HepG2 (cell line): ENCODE measurements at regions not wholly inside any gene's neighbourhood (a gene's known extent, or its start where the extent isn't known, plus 50 kb on each side); places are given as distances from the start of the nearest gene placed in this dataset.

Experiments
- ATAC-seq: fragments of 200-7000 bp; cut with Tn5 transposase; 3 replicates; pipeline ENCODE4 v1.9.1; 2020; ENCODE audit warnings: mild to moderate bottlenecking, moderate library complexity
- BruUV-seq: library from RNA; stranded (reverse); fragments of 400-500 nt; replicated peaks from 2 replicates; lab custom pipeline; 2021; lab: Mats Ljungman, UMichigan
- CTCF ChIA-PET: fragments of 300-600 bp; formaldehyde crosslinking; extraction: SDS; loops from one replicate; lab custom pipeline; 2021; ENCODE audit warnings: low total read pairs, inconsistent platforms, low intra/inter-chr PET ratio; lab: Yijun Ruan, JAX
- POLR2A ChIA-PET: fragments of 350-600 bp; sonication (Branson Sonifier 250); formaldehyde crosslinking; loops from one replicate; lab custom pipeline; 2020; ENCODE audit warnings: antibody characterized with exemption, inconsistent platforms; lab: Yijun Ruan, JAX
- DNase-seq: peaks from one replicate; pipeline ENCODE4 v3.0.0-alpha.2; 2015; ENCODE audit warnings: low spot score
- FAIRE-seq: peaks from 3 replicates; lab custom pipeline; 2011; peaks lifted over from hg19 to GRCh38; lab: Jason Lieb, UNC
- H2AFZ ChIP-seq: one replicate; pipeline ENCODE4 v1.6.1; 2011; ENCODE audit warnings: low read length, inconsistent platforms
- H3K27ac ChIP-seq: fragments of 300-600 bp; 3 replicates; pipeline ENCODE4 v1.8.0; 2011; ENCODE audit warnings: mixed run types, mild to moderate bottlenecking, mixed read lengths, low read length, inconsistent platforms; ENCODE audit not compliant: insufficient read depth; ENCODE audit errors: extremely low read length
- H3K27me3 ChIP-seq, 2 experiments: fragments of 200-600 bp in 1 of 2; 2 replicates in 1 of 2; 3 replicates in 1 of 2; pipeline versions ENCODE4 v1.6.0 to v1.8.0; 2011; ENCODE audit warnings: low read length in 2 of 2, mild to moderate bottlenecking in 2 of 2, moderate library complexity in 2 of 2, inconsistent platforms in 1 of 2; ENCODE audit not compliant: insufficient read depth in 2 of 2, control insufficient read depth in 1 of 2
- H3K36me3 ChIP-seq, 2 experiments: fragments of 200-600 bp in 1 of 2; replicated peaks in 1 of 2; 2 replicates in 1 of 2; 3 replicates in 1 of 2; pipeline versions ENCODE4 v1.5.1 to v1.8.0; 2011; ENCODE audit warnings: low read length in 2 of 2, inconsistent platforms in 1 of 2; ENCODE audit not compliant: insufficient read depth in 2 of 2, control insufficient read depth in 1 of 2
- H3K4me1 ChIP-seq: 2 replicates; pipeline ENCODE4 v1.5.1; 2012; ENCODE audit warnings: low read length, inconsistent platforms; ENCODE audit not compliant: insufficient read depth
- H3K4me2 ChIP-seq: 2 replicates; pipeline ENCODE4 v1.6.0; 2011; ENCODE audit warnings: low read depth, low read length, inconsistent platforms
- H3K4me3 ChIP-seq, 3 experiments: fragments of 200-600 bp in 1 of 3; sonication (generic), shearing (Covaris generic) in 1 of 3; replicated peaks in 1 of 3; 2 replicates each; pipeline ENCODE4 v1.5.1; 2011 to 2016; ENCODE audit warnings: low read length in 3 of 3, inconsistent platforms in 2 of 3, low read depth in 2 of 3, mild to moderate bottlenecking in 2 of 3, control low read depth in 1 of 3, mixed read lengths in 1 of 3; ENCODE audit not compliant: insufficient read depth in 1 of 3
- H3K79me2 ChIP-seq: one replicate; pipeline ENCODE4 v1.6.1; 2011; ENCODE audit warnings: low read length, inconsistent platforms; ENCODE audit not compliant: insufficient read depth
- H3K9ac ChIP-seq: 2 replicates; pipeline ENCODE4 v1.6.0; 2011; ENCODE audit warnings: mild to moderate bottlenecking, low read depth, low read length, inconsistent platforms; ENCODE audit not compliant: insufficient read depth
- H3K9me3 ChIP-seq: 2 replicates; pipeline ENCODE4 v1.5.1; 2012; ENCODE audit warnings: mild to moderate bottlenecking, low read length
- H4K20me1 ChIP-seq: 2 replicates; pipeline ENCODE4 v1.6.0; 2011; ENCODE audit warnings: inconsistent platforms, mild to moderate bottlenecking, low read length, moderate library complexity; ENCODE audit not compliant: insufficient read depth
- EED ChIP-seq: sonication (generic); formaldehyde crosslinking; IDR thresholded peaks from 2 replicates; pipeline ENCODE4 v1.5.0; 2020; ENCODE audit warnings: mild to moderate bottlenecking, missing genetic modification reagents
- GTF3A ChIP-seq: sonication (generic); formaldehyde crosslinking; conservative IDR thresholded peaks from 2 replicates; pipeline ENCODE4 v1.4.0; 2020; ENCODE audit warnings: mild to moderate bottlenecking, missing genetic modification reagents
- NFYC ChIP-seq: IDR thresholded peaks from 2 replicates; pipeline ENCODE4 v1.6.1; 2016; ENCODE audit warnings: missing genetic modification reagents, missing compliant biosample characterization
- POLR2AphosphoS2 ChIP-seq: IDR thresholded peaks from 2 replicates; pipeline ENCODE4 v1.6.1; 2011; ENCODE audit warnings: low read depth, low read length, improper control_type of control experiment
- ZC3H13 ChIP-seq: sonication (generic); formaldehyde crosslinking; IDR thresholded peaks from 2 replicates; pipeline ENCODE4 v1.8.1; 2023; ENCODE audit warnings: mild to moderate bottlenecking, missing genetic modification reagents, moderate library complexity
- ZNF3 ChIP-seq: IDR thresholded peaks from 2 replicates; pipeline ENCODE4 v1.7.0; 2017; ENCODE audit warnings: inconsistent platforms
- ZNF343 ChIP-seq: sonication (generic); formaldehyde crosslinking; IDR thresholded peaks from 2 replicates; pipeline ENCODE4 v1.4.0; 2020; ENCODE audit warnings: mild to moderate bottlenecking, missing genetic modification reagents
- ZNF460 ChIP-seq: sonication (generic); formaldehyde crosslinking; IDR thresholded peaks from 2 replicates; pipeline ENCODE4 v1.5.1; 2020; ENCODE audit warnings: missing genetic modification reagents, mild to moderate bottlenecking, borderline replicate concordance
- ZNF761 ChIP-seq: sonication (generic); formaldehyde crosslinking; conservative IDR thresholded peaks from 2 replicates; pipeline ENCODE4 v1.4.0; 2020; ENCODE audit warnings: mild to moderate bottlenecking, missing genetic modification reagents
- ZSCAN29 ChIP-seq: sonication (generic); formaldehyde crosslinking; conservative IDR thresholded peaks from 2 replicates; pipeline ENCODE4 v1.4.0; 2020; ENCODE audit warnings: mild to moderate bottlenecking, missing genetic modification reagents
- WGBS: methylation state at CpG from one replicate; pipeline ENCODE4 v1.1.6; 2017; ENCODE audit warnings: low lambda C conversion rate; 5-methylcytosine and 5-hydroxymethylcytosine counted together
- in situ Hi-C: cut with HindIII; loops from 2 replicates; pipeline ENCODE4 v1.10.0; 2017; ENCODE audit warnings: low pct_unique_long_range_greater_than_20kb; ENCODE audit not compliant: extremely low pct_ligation_motif_present
- intact Hi-C: fragments of 100-400 bp; cut with micrococcal nuclease; formaldehyde crosslinking; loops from one replicate; pipeline ENCODE4 v1.10.0; 2022; ENCODE audit not compliant: unreplicated experiment
- TF ChIP-seq, protein P1 (sequence below): sonication (generic); formaldehyde crosslinking; IDR thresholded peaks from 2 replicates; pipeline ENCODE4 v1.8.0; 2022; ENCODE audit warnings: mild to moderate bottlenecking, missing genetic modification reagents; ENCODE audit not compliant: insufficient replicate concordance
- TF ChIP-seq, protein P2 (sequence below): sonication (generic); formaldehyde crosslinking; IDR thresholded peaks from 2 replicates; pipeline ENCODE4 v1.5.1; 2020; ENCODE audit warnings: mild to moderate bottlenecking, missing genetic modification reagents
- TF ChIP-seq, protein P3 (sequence below): sonication (generic); formaldehyde crosslinking; IDR thresholded peaks from 2 replicates; pipeline ENCODE4 v1.4.0; 2020; ENCODE audit warnings: missing genetic modification reagents, borderline replicate concordance

DNA sequence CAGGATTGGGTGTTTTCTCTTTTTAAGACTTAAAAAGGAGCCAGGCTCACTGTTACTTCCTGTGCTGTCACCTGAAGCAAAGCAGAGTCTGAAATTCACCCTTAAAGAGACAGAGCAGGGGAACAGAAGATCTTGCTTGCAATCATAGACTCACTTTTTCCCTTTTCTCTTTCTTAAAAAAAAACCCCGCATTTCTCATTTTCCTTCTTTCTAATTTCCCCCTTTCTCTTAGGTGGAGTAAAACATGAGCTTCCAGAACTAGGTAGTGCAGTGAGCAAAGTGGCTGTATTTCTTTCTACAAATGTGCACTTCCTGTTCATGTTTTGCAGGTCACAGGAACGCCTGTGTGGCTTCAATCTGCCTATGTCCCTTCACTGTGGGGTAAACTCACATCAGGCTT lies 381.2 kb downstream of the LPIN1 start:
- intact Hi-C loops (no loop called here), in situ Hi-C loops (no loop called here)
- TF ChIP-seq EED (CRISPR knock-in tag) (no peak), ZC3H13 (CRISPR knock-in tag) (no peak), ZNF3 (no peak), ZNF460 (CRISPR knock-in tag) (no peak), POLR2AphosphoS2 (no peak), ZNF343 (no peak), GTF3A (no peak)
- no peak overlapping the region for H3K4me3 ChIP-seq
- H3K9me3 ChIP-seq = no peaks in the 10 kb centered on the region
- no peak overlapping the region for H3K4me2 ChIP-seq
- no peaks in the 10 kb centered on the region for H3K36me3 ChIP-seq
- H2AFZ ChIP-seq = no peak overlapping the region
- ChIA-PET CTCF (no interaction called here), POLR2A (no interaction called here)
- BruUV-seq = no TSS peak
- H3K27me3 ChIP-seq = no peaks in the 10 kb centered on the region; a peak in 1 of 5 replicates
- FAIRE-seq (no peak), DNase-seq (no peak), ATAC-seq (no peak)
- WGBS = 2% methylated on average over 2 of the region's 2 CpGs
- H4K20me1 ChIP-seq = no peaks in the 10 kb centered on the region
- H3K27ac ChIP-seq = no peak overlapping the region
- no peaks in the 10 kb centered on the region for H3K79me2 ChIP-seq
- no peak overlapping the region for H3K9ac ChIP-seq
- H3K4me1 ChIP-seq = no peaks in the 10 kb centered on the region

GRCh38 chr2:12131975-12132374 lies 385.5 kb downstream of the LPIN1 start:
- no peak overlapping the region for H3K4me3 ChIP-seq
- BruUV-seq = no TSS peak
- no peaks in the 10 kb centered on the region for H3K9me3 ChIP-seq
- no peaks in the 10 kb centered on the region for H3K4me1 ChIP-seq
- FAIRE-seq (no peak), ATAC-seq (no peak), DNase-seq (no peak)
- H3K27me3 ChIP-seq = no peaks in the 10 kb centered on the region; a peak in 1 of 5 replicates
- H2AFZ ChIP-seq = no peak overlapping the region
- WGBS = 3% methylated on average over 3 of the region's 3 CpGs
- ChIA-PET POLR2A (no interaction called here), CTCF (no interaction called here)
- no peak overlapping the region for H3K9ac ChIP-seq
- H3K36me3 ChIP-seq = no peaks in the 10 kb centered on the region
- H4K20me1 ChIP-seq = no peaks in the 10 kb centered on the region
- no peak overlapping the region for H3K27ac ChIP-seq
- intact Hi-C loops (no loop called here), in situ Hi-C loops (no loop called here)
- H3K79me2 ChIP-seq = no peaks in the 10 kb centered on the region
- no peak overlapping the region for H3K4me2 ChIP-seq
- TF ChIP-seq, protein P1, sequence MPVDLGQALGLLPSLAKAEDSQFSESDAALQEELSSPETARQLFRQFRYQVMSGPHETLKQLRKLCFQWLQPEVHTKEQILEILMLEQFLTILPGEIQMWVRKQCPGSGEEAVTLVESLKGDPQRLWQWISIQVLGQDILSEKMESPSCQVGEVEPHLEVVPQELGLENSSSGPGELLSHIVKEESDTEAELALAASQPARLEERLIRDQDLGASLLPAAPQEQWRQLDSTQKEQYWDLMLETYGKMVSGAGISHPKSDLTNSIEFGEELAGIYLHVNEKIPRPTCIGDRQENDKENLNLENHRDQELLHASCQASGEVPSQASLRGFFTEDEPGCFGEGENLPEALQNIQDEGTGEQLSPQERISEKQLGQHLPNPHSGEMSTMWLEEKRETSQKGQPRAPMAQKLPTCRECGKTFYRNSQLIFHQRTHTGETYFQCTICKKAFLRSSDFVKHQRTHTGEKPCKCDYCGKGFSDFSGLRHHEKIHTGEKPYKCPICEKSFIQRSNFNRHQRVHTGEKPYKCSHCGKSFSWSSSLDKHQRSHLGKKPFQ (CRISPR knock-in tag) = no peak
- no peak for TF ChIP-seq NFYC (CRISPR knock-in tag)
- TF ChIP-seq, protein P2, sequence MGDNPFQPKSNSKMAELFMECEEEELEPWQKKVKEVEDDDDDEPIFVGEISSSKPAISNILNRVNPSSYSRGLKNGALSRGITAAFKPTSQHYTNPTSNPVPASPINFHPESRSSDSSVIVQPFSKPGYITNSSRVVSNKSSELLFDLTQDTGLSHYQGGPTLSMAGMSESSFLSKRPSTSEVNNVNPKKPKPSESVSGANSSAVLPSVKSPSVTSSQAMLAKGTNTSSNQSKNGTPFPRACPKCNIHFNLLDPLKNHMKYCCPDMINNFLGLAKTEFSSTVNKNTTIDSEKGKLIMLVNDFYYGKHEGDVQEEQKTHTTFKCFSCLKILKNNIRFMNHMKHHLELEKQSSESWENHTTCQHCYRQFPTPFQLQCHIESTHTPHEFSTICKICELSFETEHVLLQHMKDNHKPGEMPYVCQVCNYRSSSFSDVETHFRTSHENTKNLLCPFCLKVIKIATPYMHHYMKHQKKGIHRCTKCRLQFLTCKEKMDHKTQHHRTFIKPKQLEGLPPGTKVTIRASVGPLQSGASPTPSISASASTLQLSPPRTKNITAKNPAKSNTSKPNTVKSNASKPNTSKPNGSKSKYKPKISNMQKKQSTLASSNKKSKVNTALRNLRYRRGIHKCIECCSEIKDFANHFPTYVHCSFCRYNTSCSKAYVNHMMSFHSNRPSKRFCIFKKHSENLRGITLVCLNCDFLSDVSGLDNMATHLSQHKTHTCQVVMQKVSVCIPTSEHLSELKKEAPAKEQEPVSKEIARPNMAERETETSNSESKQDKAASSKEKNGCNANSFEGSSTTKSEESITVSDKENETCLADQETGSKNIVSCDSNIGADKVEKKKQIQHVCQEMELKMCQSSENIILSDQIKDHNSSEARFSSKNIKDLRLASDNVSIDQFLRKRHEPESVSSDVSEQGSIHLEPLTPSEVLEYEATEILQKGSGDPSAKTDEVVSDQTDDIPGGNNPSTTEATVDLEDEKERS = no peak
- TF ChIP-seq, protein P3, sequence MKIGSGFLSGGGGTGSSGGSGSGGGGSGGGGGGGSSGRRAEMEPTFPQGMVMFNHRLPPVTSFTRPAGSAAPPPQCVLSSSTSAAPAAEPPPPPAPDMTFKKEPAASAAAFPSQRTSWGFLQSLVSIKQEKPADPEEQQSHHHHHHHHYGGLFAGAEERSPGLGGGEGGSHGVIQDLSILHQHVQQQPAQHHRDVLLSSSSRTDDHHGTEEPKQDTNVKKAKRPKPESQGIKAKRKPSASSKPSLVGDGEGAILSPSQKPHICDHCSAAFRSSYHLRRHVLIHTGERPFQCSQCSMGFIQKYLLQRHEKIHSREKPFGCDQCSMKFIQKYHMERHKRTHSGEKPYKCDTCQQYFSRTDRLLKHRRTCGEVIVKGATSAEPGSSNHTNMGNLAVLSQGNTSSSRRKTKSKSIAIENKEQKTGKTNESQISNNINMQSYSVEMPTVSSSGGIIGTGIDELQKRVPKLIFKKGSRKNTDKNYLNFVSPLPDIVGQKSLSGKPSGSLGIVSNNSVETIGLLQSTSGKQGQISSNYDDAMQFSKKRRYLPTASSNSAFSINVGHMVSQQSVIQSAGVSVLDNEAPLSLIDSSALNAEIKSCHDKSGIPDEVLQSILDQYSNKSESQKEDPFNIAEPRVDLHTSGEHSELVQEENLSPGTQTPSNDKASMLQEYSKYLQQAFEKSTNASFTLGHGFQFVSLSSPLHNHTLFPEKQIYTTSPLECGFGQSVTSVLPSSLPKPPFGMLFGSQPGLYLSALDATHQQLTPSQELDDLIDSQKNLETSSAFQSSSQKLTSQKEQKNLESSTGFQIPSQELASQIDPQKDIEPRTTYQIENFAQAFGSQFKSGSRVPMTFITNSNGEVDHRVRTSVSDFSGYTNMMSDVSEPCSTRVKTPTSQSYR (CRISPR knock-in tag) = no peak
- no peak for TF ChIP-seq ZSCAN29 (CRISPR knock-in tag)
- no peak for TF ChIP-seq ZNF761 (CRISPR knock-in tag)
